AG09309 (cell line): ENCODE measurements at regions not wholly inside any gene's neighbourhood (a gene's known extent, or its start where the extent isn't known, plus 50 kb on each side); places are given as distances from the start of the nearest gene placed in this dataset.

Source experiments
- DNase-seq: peaks from one replicate; pipeline ENCODE4 v3.0.0-alpha.2; 2010; ENCODE audit warnings: low read depth
- H3K4me3 ChIP-seq: 2 replicates; pipeline ENCODE4 v1.5.1; 2011; ENCODE audit warnings: mild to moderate bottlenecking, low read depth, low read length, moderate library complexity; ENCODE audit not compliant: control insufficient read depth
- TF ChIP-seq, protein P1 (sequence below): IDR thresholded peaks from 2 replicates; pipeline ENCODE4 v1.5.1; 2011; ENCODE audit warnings: mild to moderate bottlenecking, low read depth, low read length, inconsistent platforms; ENCODE audit not compliant: insufficient read depth, control insufficient read depth; ENCODE audit errors: missing control alignments

DNA sequence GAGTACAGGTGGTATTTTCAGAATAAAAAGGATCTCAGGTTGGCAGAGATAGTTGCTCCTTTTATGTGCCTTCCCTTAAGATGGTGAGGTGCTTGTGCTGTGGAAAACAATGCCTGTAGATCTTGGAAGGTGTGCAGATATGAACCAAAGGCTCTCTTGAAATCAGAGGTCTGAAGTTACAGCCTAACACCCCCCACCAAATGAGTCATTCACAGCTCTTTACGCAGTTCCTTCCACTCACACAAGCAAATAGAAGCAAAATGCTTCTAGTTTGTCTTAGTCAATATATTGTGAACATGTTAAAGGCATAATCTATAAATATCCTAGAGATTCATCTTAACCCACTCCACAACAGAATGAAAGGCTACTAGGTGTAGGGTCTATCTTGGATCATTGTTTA lies 128.9 kb upstream of the NR5A2 start:
- no peak for DNase-seq
- no peak overlapping the region for H3K4me3 ChIP-seq
- TF ChIP-seq, protein P1, sequence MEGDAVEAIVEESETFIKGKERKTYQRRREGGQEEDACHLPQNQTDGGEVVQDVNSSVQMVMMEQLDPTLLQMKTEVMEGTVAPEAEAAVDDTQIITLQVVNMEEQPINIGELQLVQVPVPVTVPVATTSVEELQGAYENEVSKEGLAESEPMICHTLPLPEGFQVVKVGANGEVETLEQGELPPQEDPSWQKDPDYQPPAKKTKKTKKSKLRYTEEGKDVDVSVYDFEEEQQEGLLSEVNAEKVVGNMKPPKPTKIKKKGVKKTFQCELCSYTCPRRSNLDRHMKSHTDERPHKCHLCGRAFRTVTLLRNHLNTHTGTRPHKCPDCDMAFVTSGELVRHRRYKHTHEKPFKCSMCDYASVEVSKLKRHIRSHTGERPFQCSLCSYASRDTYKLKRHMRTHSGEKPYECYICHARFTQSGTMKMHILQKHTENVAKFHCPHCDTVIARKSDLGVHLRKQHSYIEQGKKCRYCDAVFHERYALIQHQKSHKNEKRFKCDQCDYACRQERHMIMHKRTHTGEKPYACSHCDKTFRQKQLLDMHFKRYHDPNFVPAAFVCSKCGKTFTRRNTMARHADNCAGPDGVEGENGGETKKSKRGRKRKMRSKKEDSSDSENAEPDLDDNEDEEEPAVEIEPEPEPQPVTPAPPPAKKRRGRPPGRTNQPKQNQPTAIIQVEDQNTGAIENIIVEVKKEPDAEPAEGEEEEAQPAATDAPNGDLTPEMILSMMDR, result no peak

DNA sequence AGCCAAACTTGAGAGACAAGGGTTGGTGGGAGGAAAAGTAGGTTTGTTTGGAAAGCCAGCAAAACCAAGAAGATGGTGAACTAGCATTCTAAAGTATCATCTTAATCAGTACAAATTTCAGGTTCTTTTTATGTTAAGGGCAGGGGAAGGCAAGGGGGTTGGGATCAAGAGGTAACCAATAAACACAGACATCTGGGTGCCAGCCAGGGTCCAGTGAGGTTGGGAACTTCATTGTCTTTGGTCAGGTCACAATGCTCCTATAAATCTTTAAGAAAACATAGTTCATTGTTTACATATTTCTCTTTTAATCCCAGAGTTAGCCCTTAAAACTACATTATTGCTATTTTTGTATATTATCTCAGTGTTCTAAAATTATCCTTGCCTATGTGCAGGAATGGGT lies 126.2 kb upstream of the NR5A2 start:
- TF ChIP-seq, protein P1, result no peak
- no peak for DNase-seq
- no peak overlapping the region for H3K4me3 ChIP-seq

DNA sequence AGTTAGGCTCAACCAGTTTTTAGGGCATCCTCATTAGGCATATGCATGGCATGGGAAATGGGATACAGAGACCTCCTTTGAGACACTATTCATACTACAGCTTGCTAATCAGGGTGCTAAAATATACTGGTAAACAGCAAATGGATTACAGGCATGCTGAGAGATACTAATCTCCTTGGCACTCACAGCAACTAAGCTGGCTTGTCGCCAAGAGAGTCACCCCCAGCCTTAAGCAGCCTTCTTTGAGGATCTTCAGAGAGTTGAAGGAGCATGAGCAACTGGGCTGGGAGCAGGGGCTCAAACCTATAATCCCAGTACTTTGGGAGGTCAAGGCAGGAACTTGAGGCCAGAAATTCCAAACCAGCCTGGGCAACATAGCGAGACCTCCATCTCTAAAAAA lies 120.1 kb upstream of the NR5A2 start:
- TF ChIP-seq, protein P1, result no peak
- no peak for DNase-seq
- H3K4me3 ChIP-seq, result no peak overlapping the region

DNA sequence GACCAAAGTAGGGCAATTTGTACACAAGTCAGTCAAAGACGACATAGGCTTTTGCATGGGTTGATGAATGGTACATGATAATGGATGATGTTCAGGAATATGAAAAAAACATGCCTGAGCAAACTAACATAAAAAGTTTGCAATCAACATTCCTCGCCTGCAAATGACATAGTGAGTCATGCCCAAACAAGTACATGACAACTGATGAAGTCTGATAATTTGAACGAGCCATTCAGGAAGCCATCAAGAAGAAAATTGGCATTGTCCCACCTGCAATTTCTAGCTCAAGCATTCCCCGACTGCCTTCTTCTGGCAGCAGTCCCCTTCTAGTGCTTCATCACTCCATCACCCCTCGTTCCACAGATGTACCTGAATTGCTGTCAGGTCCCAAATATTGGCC lies 118.4 kb upstream of the NR5A2 start:
- no peak overlapping the region for H3K4me3 ChIP-seq
- no peak for DNase-seq
- TF ChIP-seq, protein P1, result no peak

DNA sequence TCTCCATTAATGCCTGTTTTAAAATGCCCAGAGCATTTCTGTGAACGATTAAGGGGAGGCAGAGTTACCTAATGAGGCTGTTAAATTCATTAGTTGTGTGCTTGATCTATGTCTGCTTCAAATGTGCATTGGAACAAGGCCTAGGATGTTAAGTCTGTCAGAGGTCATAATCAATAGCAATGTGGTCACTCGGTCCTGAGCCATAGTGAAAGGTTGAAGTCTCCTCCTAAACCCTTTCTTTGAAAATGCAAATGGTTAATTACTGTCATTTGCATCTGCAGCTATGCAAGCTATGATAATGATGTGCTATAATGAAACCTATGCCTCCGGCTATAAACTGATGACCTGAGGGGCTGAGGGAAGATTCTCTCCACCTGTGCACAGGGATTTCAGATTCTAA lies 114.2 kb upstream of the NR5A2 start:
- TF ChIP-seq, protein P1, result no peak
- H3K4me3 ChIP-seq, result no peak overlapping the region

DNA sequence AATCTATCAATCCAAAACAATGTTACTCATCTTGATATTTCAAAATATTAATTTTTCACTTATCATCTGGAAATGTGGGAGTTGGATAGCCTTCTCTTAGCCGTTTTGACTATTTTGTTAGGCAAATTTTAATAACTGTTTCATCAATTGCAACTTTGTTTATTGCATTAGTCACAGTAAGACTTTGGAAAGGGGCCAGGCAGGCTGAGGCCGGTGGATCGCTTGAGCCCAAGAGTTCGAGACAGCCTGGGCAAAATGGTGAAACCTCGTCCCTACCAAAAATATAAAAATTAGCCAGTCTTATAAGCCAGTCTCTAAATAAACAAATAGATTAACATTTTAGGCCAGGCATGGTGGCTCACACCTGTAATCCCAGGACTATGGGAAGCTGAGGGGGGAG lies 113.0 kb upstream of the NR5A2 start:
- no peak overlapping the region for H3K4me3 ChIP-seq
- no peak for DNase-seq
- TF ChIP-seq, protein P1, result no peak

More for the DNA sequence above, 114.2 kb upstream of the NR5A2 start:
- no peak for DNase-seq

DNA sequence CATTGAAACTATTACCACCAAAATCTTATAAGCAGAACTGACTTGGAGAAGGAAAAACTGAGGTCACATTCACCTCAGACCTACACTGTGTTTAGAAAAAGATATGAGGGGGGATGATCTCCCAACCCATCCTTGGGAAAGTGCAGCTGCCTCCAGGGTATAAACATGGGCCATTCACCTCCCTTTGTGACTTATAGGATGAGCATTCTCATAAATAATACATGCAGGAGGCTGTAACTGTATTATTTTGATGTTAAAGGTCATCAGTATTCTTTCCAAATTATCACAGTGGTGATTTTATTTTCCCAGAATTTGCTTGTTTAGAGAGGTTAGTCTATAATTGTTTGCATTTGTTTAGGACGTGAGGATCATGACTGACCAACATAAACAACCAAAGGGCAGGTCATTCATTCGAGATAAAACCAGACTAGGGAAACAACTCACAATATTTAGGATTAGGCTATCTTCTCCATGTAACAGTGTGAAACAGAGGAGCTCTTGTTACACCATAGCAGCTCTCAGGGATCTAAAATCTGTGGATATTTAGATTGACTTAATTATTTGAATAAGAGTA lies 109.2 kb upstream of the NR5A2 start:
- TF ChIP-seq, protein P1, result no peak
- no peak overlapping the region for H3K4me3 ChIP-seq
- no peak for DNase-seq
